Heart left ventricle (tissue), 16 donors: ENCODE measurements at regions not wholly inside any gene's neighbourhood (a gene's known extent, or its start where the extent isn't known, plus 50 kb on each side); places are given as distances from the start of the nearest gene placed in this dataset.
"Not testable (repeated sequence)": the region's sequence is repeated elsewhere in the genome, so short reads cannot be mapped to it uniquely, and the experiment has no call there.

ENCODE experiments used
- ATAC-seq, 4 donors: fragments of 200-7000 bp; cut with Tn5 transposase; one replicate each; pipeline ENCODE4 v1.9.1; 2020 to 2022; ENCODE audit warnings: moderate library complexity in 4 of 4, mild to moderate bottlenecking in 3 of 4, moderate number of reproducible peaks in 1 of 4
- DNase-seq, 5 donors: peaks; one replicate each; pipeline ENCODE4 v3.0.0-alpha.2; 2020
- H3K27ac ChIP-seq, 12 donors: fragments of 200-600 bp; sonication (generic) in 4 of 12; one replicate each; pipeline versions ENCODE4 v1.5.0 to v1.8.0; 2016 to 2022; ENCODE audit warnings: mild to moderate bottlenecking in 2 of 12
- H3K27me3 ChIP-seq, 9 donors: fragments of 200-600 bp; sonication (generic) in 2 of 9; one replicate each; pipeline versions ENCODE4 v1.5.1 to v1.8.0; 2016 to 2022; ENCODE audit warnings: mild to moderate bottlenecking in 3 of 9
- H3K36me3 ChIP-seq, 9 donors: fragments of 200-600 bp; sonication (generic) in 2 of 9; one replicate each; pipeline versions ENCODE4 v1.5.0 to v1.8.0; 2018 to 2022; ENCODE audit warnings: mild to moderate bottlenecking in 2 of 9
- H3K4me1 ChIP-seq, 12 donors: fragments of 200-600 bp; sonication (generic) in 4 of 12; one replicate each; pipeline versions ENCODE4 v1.5.0 to v1.8.0; 2016 to 2022; ENCODE audit warnings: mild to moderate bottlenecking in 3 of 12
- H3K4me3 ChIP-seq, 12 donors: fragments of 200-600 bp; sonication (generic) in 4 of 12; one replicate each; pipeline versions ENCODE4 v1.5.0 to v1.8.0; 2017 to 2022; ENCODE audit warnings: mild to moderate bottlenecking in 9 of 12, moderate library complexity in 4 of 12
- H3K9me3 ChIP-seq, 12 donors: fragments of 200-600 bp; sonication (generic) in 4 of 12; one replicate each; pipeline versions ENCODE4 v1.5.0 to v1.8.0; 2016 to 2022; ENCODE audit warnings: mild to moderate bottlenecking in 1 of 12
- WGBS, 4 donors: extraction: QIAGEN DNeasy Blood & Tissue Kit in 2 of 4; methylation state at CpG; one replicate each; pipeline versions ENCODE4 v1.1.5 to v1.1.7; 2013 to 2018; 5-methylcytosine and 5-hydroxymethylcytosine counted together
- intact Hi-C, 10 donors: fragments of 100-400 bp; cut with DNase I; formaldehyde crosslinking; loops; one replicate each; pipeline versions ENCODE4 v1.11.1 to v1.14.2; 2022
- donor health status: ischemic (EF 13 %, LVEDD 7.1; RV severe dilation, severe dysfunction).
- donor health status: healthy with polysubstance abuse.
- donor health status: DM: no; HTN: yes; CAD: no.
- donor health status: DM: no; HTN: no; CAD: no.
- donor health status: ischemic (EF 25% LVEDD 6.9; RV normal size, moderate dysfunction).
- donor health status: ischemic (EF 25% LVEDD 5.7; RV mildly dilated, moderate dysfunction).
- donor health status: healthy.
- donor health status: DM: yes; HTN: yes; CAD: no.
- donor health status: ischemic (EF 35%, LVEDD 5.7; RV mildly dilated, moderate dysfunction).
- donor health status: nonischemic (EF 11% LVEDD 7.7; RV severe dilation, severe dysfunction).
- donor health status: DM: yes; HTN: yes; CAD: no.
- donor health status: PGD.
- donor health status: ischemic (EF 29% LVEDD 5.4; RV normal size, mild dysfunction).
- donor health status: nonischemic (EF 23%, LVEDD 6.1; RV moderate dilation, normal function).

- H3K27me3 ChIP-seq, ATAC-seq, H3K27ac ChIP-seq, H3K4me3 ChIP-seq, DNase-seq, H3K9me3 ChIP-seq, H3K36me3 ChIP-seq, intact Hi-C loops, H3K4me1 ChIP-seq: not testable (repeated sequence)
- WGBS, 4 donors = 63 to 70% (median 66%) methylated on average over 8 of the region's 8 CpGs
Observed at GRCh38 chr15:24488164-24488907, 187.2 kb upstream of the NPAP1 start.

- H3K36me3 ChIP-seq, H3K27ac ChIP-seq, H3K4me1 ChIP-seq, ATAC-seq, H3K27me3 ChIP-seq, H3K9me3 ChIP-seq, DNase-seq, intact Hi-C loops, H3K4me3 ChIP-seq: not testable (repeated sequence)
- WGBS, 4 donors = 86 to 88% (median 87%) methylated on average over 9 to 11 of the region's 11 CpGs
Observed at GRCh38 chr15:24505216-24505615, 170.4 kb upstream of the NPAP1 start.

GRCh38 chr15:24509714-24510113, 165.9 kb upstream of the NPAP1 start:
- H3K4me3 ChIP-seq, H3K36me3 ChIP-seq, H3K9me3 ChIP-seq, H3K27ac ChIP-seq, ATAC-seq, H3K4me1 ChIP-seq, DNase-seq, H3K27me3 ChIP-seq, intact Hi-C loops: not testable (repeated sequence)
- 84 to 91% (median 87%) methylated on average over 1 of the region's 1 CpG for WGBS, 4 donors

GRCh38 chr15:24511598-24511997, 164.0 kb upstream of the NPAP1 start:
- whole genome bisulfite sequencing, 4 donors = 65 to 81% (median 69%) methylated on average over 3 of the region's 3 CpGs
- H3K4me1 ChIP-seq, ATAC-seq, H3K9me3 ChIP-seq, H3K4me3 ChIP-seq, DNase-seq, H3K27ac ChIP-seq, intact Hi-C loops, H3K27me3 ChIP-seq, H3K36me3 ChIP-seq: not testable (repeated sequence)

- H3K27ac ChIP-seq, DNase-seq, H3K36me3 ChIP-seq, H3K27me3 ChIP-seq, H3K4me3 ChIP-seq, H3K4me1 ChIP-seq, intact Hi-C loops, H3K9me3 ChIP-seq: not testable (repeated sequence)
- WGBS, 4 donors = 56 to 77% (median 61%) methylated on average over 3 to 4 of the region's 4 CpGs
- ATAC-seq = peak in 2 of 4 donors; percentile 32 to 33
Observed at GRCh38 chr15:24518772-24519171, 156.8 kb upstream of the NPAP1 start.

GRCh38 chr15:24531235-24531634, 144.3 kb upstream of the NPAP1 start:
- ATAC-seq, H3K27me3 ChIP-seq, intact Hi-C loops, H3K9me3 ChIP-seq, DNase-seq, H3K4me3 ChIP-seq, H3K27ac ChIP-seq, H3K36me3 ChIP-seq, H3K4me1 ChIP-seq: not testable (repeated sequence)
- WGBS, 4 donors = 44 to 57% (median 52%) methylated on average over 2 to 3 of the region's 3 CpGs

- ATAC-seq, H3K4me1 ChIP-seq, H3K4me3 ChIP-seq, H3K36me3 ChIP-seq, DNase-seq, H3K27ac ChIP-seq, H3K9me3 ChIP-seq, intact Hi-C loops, H3K27me3 ChIP-seq: not testable (repeated sequence)
- 75 to 93% (median 81%) methylated on average over 1 of the region's 1 CpG for WGBS, 4 donors
Observed at GRCh38 chr15:24534032-24534431, 141.5 kb upstream of the NPAP1 start.

- DNase-seq, H3K36me3 ChIP-seq, H3K9me3 ChIP-seq, ATAC-seq, H3K27me3 ChIP-seq, H3K4me1 ChIP-seq, H3K27ac ChIP-seq, intact Hi-C loops, H3K4me3 ChIP-seq: not testable (repeated sequence)
- 75 to 85% (median 76%) methylated on average over 5 of the region's 5 CpGs for whole genome bisulfite sequencing, 4 donors
Observed at GRCh38 chr15:24557281-24557680, 118.3 kb upstream of the NPAP1 start.
